ENCODE measurements at regions not wholly inside any gene's neighbourhood (a gene's known extent, or its start where the extent isn't known, plus 50 kb on each side); places are given as distances from the start of the nearest gene placed in this dataset.

DNA sequence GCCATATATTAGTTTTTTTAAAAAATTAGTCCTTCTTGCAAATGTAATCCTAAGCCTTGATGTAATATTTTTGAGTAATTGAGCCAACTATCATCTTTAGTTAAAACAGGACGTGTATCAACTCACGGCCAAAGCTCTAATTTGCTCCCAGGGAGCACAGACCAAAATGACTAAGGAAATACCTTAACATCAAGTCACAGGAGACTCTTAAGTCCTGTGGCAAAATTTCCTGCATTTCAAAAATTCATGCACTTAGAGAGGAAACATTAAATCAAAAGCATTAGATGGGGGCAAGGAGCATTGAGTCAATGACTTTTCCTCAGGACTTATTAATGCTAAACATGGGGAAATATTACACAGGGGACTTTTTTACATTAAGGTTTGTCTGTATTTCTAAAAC lies 276.0 kb downstream of the MFSD1 start (continued):
- peak; percentile 92 for TF ChIP-seq PBX3 (IDR thresholded peaks at IDR 0.05)

DNA sequence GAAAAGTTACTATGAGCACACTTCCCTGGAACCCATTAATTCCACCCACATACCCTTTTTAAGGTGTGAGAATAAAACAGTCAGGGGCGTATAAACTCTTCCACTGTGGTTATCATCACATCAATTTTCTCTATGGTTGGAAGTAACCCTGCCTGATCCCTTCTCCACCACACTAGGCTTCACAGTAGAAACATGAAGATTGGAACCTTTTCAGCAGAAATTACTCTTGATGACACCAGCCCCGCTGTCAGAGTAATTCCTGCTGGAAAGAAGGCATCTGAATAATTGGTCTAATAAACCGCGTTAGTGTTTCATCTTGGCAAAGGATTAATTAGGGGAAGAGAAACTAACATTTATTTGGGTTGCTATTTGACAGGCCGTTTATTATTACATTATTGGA lies 278.4 kb downstream of the MFSD1 start:
- ChIA-PET CTCF (no interaction called here), POLR2A (no interaction called here)
- no peak for DNase-seq

More for the DNA sequence above, 278.4 kb downstream of the MFSD1 start:
- Histone ChIP-seq H3K79me2 (ENCODE audit: insufficient read depth) (no peaks in the 10 kb centered on the region), H3K27ac (ENCODE audit: low read depth in 2 of 2, low read length in 1 of 2) (no peak overlapping the region), H2AFZ (ENCODE audit: low read depth) (no peak overlapping the region), H3K9me3 (peaks cover 6% of the 10 kb centered on the region; the same call in 1 of the 2 replicates), H3K4me1 (ENCODE audit: control insufficient read depth in 1 of 2, insufficient read depth in 2 of 2, low read depth in 1 of 2, low read length in 1 of 2) (peaks cover 0 to 50% of the 10 kb centered on the region in 2 experiments; a peak in 2 of 4 replicates), H3K36me3 (replicated peaks in 1 of 2; ENCODE audit: control insufficient read depth in 1 of 2, insufficient read depth in 2 of 2, low read length in 1 of 2) (peaks cover 0 to 5% of the 10 kb centered on the region in 2 experiments), H3F3A (replicated peaks; ENCODE audit: insufficient read depth) (peaks cover 45% of the 10 kb centered on the region), H3K9me2 (no peaks in the 10 kb centered on the region), H3K4me2 (no peak overlapping the region), H4K20me1 (ENCODE audit: insufficient read depth) (no peaks in the 10 kb centered on the region), H3K9ac (no peak overlapping the region), H3K4me3 (ENCODE audit: low read depth in 2 of 2, low read length in 1 of 2) (no peak overlapping the region), H3K27me3 (ENCODE audit: insufficient read depth) (no peaks in the 10 kb centered on the region)
- no peak for TF ChIP-seq RFX5 (IDR thresholded peaks at IDR 0.05; ENCODE audit: low read length)
- no peak for TF ChIP-seq FOXM1 (IDR thresholded peaks at IDR 0.05; ENCODE audit: low read depth)
- no peak for TF ChIP-seq TAF1 (IDR thresholded peaks at IDR 0.05; ENCODE audit: borderline replicate concordance, low read depth, low read length)
- no peak for TF ChIP-seq ELF1 (IDR thresholded peaks at IDR 0.05)
- TF ChIP-seq NFIC (IDR thresholded peaks at IDR 0.05; ENCODE audit: borderline replicate concordance) = no peak
- TF ChIP-seq RCOR1 (IDR thresholded peaks at IDR 0.05; ENCODE audit: low read length) = no peak
- no peak for TF ChIP-seq SMC3 (IDR thresholded peaks at IDR 0.05; ENCODE audit: low read depth, low read length)
- no peak for TF ChIP-seq PBX3 (IDR thresholded peaks at IDR 0.05)
- TF ChIP-seq, protein P1, sequence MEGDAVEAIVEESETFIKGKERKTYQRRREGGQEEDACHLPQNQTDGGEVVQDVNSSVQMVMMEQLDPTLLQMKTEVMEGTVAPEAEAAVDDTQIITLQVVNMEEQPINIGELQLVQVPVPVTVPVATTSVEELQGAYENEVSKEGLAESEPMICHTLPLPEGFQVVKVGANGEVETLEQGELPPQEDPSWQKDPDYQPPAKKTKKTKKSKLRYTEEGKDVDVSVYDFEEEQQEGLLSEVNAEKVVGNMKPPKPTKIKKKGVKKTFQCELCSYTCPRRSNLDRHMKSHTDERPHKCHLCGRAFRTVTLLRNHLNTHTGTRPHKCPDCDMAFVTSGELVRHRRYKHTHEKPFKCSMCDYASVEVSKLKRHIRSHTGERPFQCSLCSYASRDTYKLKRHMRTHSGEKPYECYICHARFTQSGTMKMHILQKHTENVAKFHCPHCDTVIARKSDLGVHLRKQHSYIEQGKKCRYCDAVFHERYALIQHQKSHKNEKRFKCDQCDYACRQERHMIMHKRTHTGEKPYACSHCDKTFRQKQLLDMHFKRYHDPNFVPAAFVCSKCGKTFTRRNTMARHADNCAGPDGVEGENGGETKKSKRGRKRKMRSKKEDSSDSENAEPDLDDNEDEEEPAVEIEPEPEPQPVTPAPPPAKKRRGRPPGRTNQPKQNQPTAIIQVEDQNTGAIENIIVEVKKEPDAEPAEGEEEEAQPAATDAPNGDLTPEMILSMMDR (IDR thresholded peaks at IDR 0.05) = no peak
- TF ChIP-seq EP300 (IDR thresholded peaks at IDR 0.05; ENCODE audit: borderline replicate concordance in 1 of 2, low read depth in 1 of 2, low read length in 1 of 2) = no peak
- TF ChIP-seq, protein P2, sequence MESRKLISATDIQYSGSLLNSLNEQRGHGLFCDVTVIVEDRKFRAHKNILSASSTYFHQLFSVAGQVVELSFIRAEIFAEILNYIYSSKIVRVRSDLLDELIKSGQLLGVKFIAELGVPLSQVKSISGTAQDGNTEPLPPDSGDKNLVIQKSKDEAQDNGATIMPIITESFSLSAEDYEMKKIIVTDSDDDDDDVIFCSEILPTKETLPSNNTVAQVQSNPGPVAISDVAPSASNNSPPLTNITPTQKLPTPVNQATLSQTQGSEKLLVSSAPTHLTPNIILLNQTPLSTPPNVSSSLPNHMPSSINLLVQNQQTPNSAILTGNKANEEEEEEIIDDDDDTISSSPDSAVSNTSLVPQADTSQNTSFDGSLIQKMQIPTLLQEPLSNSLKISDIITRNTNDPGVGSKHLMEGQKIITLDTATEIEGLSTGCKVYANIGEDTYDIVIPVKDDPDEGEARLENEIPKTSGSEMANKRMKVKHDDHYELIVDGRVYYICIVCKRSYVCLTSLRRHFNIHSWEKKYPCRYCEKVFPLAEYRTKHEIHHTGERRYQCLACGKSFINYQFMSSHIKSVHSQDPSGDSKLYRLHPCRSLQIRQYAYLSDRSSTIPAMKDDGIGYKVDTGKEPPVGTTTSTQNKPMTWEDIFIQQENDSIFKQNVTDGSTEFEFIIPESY (IDR thresholded peaks at IDR 0.05; ENCODE audit: borderline replicate concordance, low read depth) = no peak
- no peak for TF ChIP-seq EZH2phosphoT487 (IDR thresholded peaks at IDR 0.05; ENCODE audit: borderline replicate concordance, low read depth)
- TF ChIP-seq RAD21 (IDR thresholded peaks at IDR 0.05; ENCODE audit: low read length) = no peak
- TF ChIP-seq POLR2AphosphoS5 (IDR thresholded peaks at IDR 0.05; ENCODE audit: low read depth, low read length) = no peak
- no peak for TF ChIP-seq JUND (IDR thresholded peaks at IDR 0.05)
- no peak for TF ChIP-seq TEAD4 (IDR thresholded peaks at IDR 0.05; ENCODE audit: borderline replicate concordance, insufficient read depth)
- TF ChIP-seq GATA2 (CRISPR knock-in tag; IDR thresholded peaks at IDR 0.05) = no peak
- TF ChIP-seq RXRA (IDR thresholded peaks at IDR 0.05; ENCODE audit: borderline replicate concordance, low read depth) = no peak
- TF ChIP-seq TCF12 (IDR thresholded peaks at IDR 0.05) = no peak
- no peak for TF ChIP-seq MXI1 (IDR thresholded peaks at IDR 0.05; ENCODE audit: low read depth, low read length)
- 92% methylated on average over 5 of the region's 5 CpGs for WGBS (ENCODE audit: low lambda C conversion rate)
